Testis (tissue), 2 donors: ENCODE measurements at regions not wholly inside any gene's neighbourhood (a gene's known extent, or its start where the extent isn't known, plus 50 kb on each side); places are given as distances from the start of the nearest gene placed in this dataset.

Source experiments
- POLR2A ChIP-seq: fragments of 450-650 bp; IDR thresholded peaks from one replicate; pipeline ENCODE4 v1.6.1; 2017; ENCODE audit warnings: antibody characterized with exemption, mild to moderate bottlenecking, moderate library complexity
- TF ChIP-seq, protein P1 (sequence below), 3 experiments: fragments of 450-650 bp in 2 of 3; fragments of 200-600 bp in 1 of 3; sonication (generic) in 1 of 3; IDR thresholded peaks; one replicate each; pipeline ENCODE4 v1.5.1; 2016 to 2019; ENCODE audit warnings: antibody characterized with exemption in 3 of 3, mild to moderate bottlenecking in 2 of 3, moderate library complexity in 1 of 3

DNA sequence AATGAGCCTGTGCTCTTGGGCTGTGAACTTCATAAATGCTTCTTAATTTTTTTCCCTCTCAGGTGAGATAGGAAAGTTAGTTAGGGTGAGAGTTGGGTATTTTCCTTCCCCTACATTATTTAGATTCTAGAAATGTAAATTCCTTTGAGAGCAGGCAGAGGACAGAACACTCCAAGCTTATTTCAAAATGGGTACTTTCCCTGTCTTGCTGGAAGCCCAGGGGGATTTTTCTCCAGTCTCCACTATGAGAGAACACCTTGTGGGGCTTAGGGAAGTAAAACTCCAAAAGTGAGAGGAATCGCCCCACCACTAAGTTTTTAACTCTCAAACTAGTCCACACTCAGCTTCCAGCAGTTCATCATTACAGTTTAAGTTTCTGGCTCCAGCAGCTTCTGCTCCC lies 253.2 kb upstream of the CTAGE1 start:
- TF ChIP-seq, protein P1, sequence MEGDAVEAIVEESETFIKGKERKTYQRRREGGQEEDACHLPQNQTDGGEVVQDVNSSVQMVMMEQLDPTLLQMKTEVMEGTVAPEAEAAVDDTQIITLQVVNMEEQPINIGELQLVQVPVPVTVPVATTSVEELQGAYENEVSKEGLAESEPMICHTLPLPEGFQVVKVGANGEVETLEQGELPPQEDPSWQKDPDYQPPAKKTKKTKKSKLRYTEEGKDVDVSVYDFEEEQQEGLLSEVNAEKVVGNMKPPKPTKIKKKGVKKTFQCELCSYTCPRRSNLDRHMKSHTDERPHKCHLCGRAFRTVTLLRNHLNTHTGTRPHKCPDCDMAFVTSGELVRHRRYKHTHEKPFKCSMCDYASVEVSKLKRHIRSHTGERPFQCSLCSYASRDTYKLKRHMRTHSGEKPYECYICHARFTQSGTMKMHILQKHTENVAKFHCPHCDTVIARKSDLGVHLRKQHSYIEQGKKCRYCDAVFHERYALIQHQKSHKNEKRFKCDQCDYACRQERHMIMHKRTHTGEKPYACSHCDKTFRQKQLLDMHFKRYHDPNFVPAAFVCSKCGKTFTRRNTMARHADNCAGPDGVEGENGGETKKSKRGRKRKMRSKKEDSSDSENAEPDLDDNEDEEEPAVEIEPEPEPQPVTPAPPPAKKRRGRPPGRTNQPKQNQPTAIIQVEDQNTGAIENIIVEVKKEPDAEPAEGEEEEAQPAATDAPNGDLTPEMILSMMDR (IDR thresholded peaks at IDR 0.05), result no peak
- TF ChIP-seq POLR2A, result no peak
